Thymus (tissue), 11 donors: ENCODE measurements at regions not wholly inside any gene's neighbourhood (a gene's known extent, or its start where the extent isn't known, plus 50 kb on each side); places are given as distances from the start of the nearest gene placed in this dataset.

Experiments used
- DNase-seq, 9 donors: peaks; one replicate each; pipeline ENCODE4 v3.0.0-alpha.2; 2013; ENCODE audit warnings: low spot score in 9 of 9, low read depth in 6 of 9, missing footprints in 1 of 9
- H3K27ac ChIP-seq, 2 donors: one replicate each; pipeline ENCODE4 v1.5.1; 2013; ENCODE audit warnings: control low read depth in 1 of 2, low read depth in 1 of 2, low read length in 1 of 2, mild to moderate bottlenecking in 1 of 2, moderate library complexity in 1 of 2
- H3K27me3 ChIP-seq, 2 donors: one replicate each; pipeline ENCODE4 v1.5.1; 2013; ENCODE audit warnings: low read length in 1 of 2; ENCODE audit not compliant: control insufficient read depth in 2 of 2, insufficient read depth in 1 of 2
- H3K36me3 ChIP-seq, 2 donors: one replicate each; pipeline ENCODE4 v1.5.1; 2013; ENCODE audit warnings: low read length in 1 of 2, mild to moderate bottlenecking in 1 of 2, moderate library complexity in 1 of 2; ENCODE audit not compliant: control insufficient read depth in 2 of 2, insufficient read depth in 2 of 2
- H3K4me1 ChIP-seq, 2 donors: one replicate each; pipeline ENCODE4 v1.5.1; 2013; ENCODE audit warnings: low read length in 2 of 2; ENCODE audit not compliant: control insufficient read depth in 2 of 2, insufficient read depth in 2 of 2
- H3K4me3 ChIP-seq, 2 donors: one replicate each; pipeline ENCODE4 v1.5.1; 2013; ENCODE audit warnings: low read length in 2 of 2, control low read depth in 1 of 2, mild to moderate bottlenecking in 1 of 2
- H3K9me3 ChIP-seq, 2 donors: one replicate each; pipeline ENCODE4 v1.5.1; 2013; ENCODE audit warnings: low read length in 1 of 2, mild to moderate bottlenecking in 1 of 2; ENCODE audit not compliant: control insufficient read depth in 2 of 2, insufficient read depth in 1 of 2
- WGBS: extraction: QIAGEN DNeasy Blood & Tissue Kit; methylation state at CpG from one replicate; pipeline ENCODE4 v1.1.7; 2013; 5-methylcytosine and 5-hydroxymethylcytosine counted together
- donor health status: healthy.

DNA sequence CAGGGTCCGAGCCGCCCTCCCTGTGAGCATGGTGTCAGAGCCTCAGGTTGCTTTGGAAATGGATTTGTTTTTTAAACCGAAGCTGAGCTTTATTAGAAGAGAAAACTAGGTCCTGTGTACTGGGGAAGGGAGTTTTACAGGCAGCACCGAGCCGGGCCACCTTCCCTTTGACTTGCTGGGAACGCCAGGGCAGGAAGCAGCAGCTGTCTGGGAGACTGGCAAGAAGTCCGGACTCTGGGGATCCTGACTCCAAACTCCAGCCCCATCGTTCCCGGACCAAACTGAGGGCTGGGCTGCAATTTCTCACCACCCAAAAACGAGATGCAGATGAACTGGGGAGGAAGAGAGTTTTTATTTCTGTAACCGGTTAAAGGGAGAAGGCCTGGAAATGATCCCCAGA is 214.9 kb upstream of the KCNG1 start:
- WGBS = 93% methylated on average over 11 of the region's 11 CpGs
- H3K9me3 ChIP-seq = peaks cover 0 to 3% of the 10 kb centered on the region in 2 donors
- H3K4me1 ChIP-seq = no peaks in the 10 kb centered on the region
- no peak for DNase-seq
- no peaks in the 10 kb centered on the region for H3K27me3 ChIP-seq
- no peak overlapping the region for H3K4me3 ChIP-seq
- H3K27ac ChIP-seq = no peak overlapping the region
- no peaks in the 10 kb centered on the region for H3K36me3 ChIP-seq

DNA sequence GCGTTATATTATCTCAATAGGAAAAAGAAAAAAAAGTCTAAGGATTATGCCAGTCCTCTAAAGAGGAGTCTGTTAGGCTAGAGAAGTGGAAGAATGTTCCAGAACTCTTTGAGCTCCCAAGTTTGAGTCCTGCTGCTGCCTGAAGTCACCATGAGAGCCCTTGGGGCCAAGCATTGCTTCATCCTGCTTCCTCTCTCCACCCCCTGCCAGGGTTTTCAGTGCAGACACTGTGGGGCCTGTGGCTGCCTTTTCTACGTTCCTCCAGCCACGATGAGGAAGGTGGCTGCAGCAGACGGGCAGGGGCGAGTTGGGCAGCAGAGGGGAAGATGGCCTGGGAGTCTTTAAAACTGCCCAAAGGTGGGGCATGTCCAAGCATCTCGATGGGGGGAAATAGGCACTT is 214.4 kb upstream of the KCNG1 start:
- WGBS = 57% methylated on average over 6 of the region's 6 CpGs
- no peak for DNase-seq

DNA sequence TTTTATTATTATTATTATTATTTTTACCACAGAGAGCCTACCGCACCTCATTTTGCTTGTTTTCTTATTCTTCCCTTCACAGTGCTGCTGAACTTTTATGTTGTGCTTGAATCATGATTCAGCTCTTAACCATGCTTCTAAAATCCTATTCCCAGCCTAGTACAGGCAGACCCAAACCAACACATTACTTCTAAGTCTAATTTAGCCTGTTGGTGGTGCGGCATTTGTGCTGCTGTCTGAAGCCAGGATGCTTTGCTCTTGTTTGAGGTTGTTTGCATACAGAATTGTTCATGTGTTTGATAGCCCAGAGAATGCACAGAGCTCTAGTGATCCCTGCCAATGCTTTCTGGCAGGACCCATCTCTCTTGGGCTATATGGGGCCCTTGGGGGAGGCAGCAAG is 213.5 kb upstream of the KCNG1 start:
- no peak overlapping the region for H3K27ac ChIP-seq
- no peaks in the 10 kb centered on the region for H3K9me3 ChIP-seq
- H3K4me3 ChIP-seq = no peak overlapping the region
- 96% methylated on average over 2 of the region's 2 CpGs for WGBS
- DNase-seq = no peak
- no peaks in the 10 kb centered on the region for H3K36me3 ChIP-seq
- no peaks in the 10 kb centered on the region for H3K4me1 ChIP-seq
- H3K27me3 ChIP-seq = no peaks in the 10 kb centered on the region

More for the DNA sequence above, 214.4 kb upstream of the KCNG1 start:
- Histone ChIP-seq H3K27ac (no peak overlapping the region), H3K9me3 (no peaks in the 10 kb centered on the region), H3K4me3 (no peak overlapping the region), H3K27me3 (no peaks in the 10 kb centered on the region), H3K4me1 (no peaks in the 10 kb centered on the region), H3K36me3 (no peaks in the 10 kb centered on the region)

DNA sequence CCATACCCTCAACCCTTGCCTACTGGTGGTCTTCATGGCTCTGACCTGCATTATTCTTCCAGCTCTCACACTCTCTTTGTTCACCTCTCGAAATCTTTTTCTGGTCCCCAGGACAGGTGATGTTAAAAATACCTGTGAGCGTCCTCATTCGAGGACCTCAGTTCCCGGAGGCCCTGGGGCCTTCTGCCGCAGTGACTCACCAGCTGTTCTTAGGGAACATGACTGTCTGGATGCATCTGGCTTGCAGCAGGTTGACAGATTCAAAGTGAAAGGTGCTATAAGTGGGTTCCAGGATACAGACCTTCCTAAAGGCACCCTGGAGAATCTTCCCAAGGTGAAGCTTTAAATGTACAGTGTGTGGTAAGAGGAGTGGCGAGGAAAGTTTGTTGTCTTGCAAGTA is 210.4 kb upstream of the KCNG1 start:
- Histone ChIP-seq H3K4me3 (no peak overlapping the region), H3K4me1 (no peaks in the 10 kb centered on the region), H3K9me3 (no peaks in the 10 kb centered on the region), H3K36me3 (no peaks in the 10 kb centered on the region), H3K27me3 (no peaks in the 10 kb centered on the region), H3K27ac (no peak overlapping the region)
- no peak for DNase-seq
- 93% methylated on average over 6 of the region's 6 CpGs for WGBS

DNA sequence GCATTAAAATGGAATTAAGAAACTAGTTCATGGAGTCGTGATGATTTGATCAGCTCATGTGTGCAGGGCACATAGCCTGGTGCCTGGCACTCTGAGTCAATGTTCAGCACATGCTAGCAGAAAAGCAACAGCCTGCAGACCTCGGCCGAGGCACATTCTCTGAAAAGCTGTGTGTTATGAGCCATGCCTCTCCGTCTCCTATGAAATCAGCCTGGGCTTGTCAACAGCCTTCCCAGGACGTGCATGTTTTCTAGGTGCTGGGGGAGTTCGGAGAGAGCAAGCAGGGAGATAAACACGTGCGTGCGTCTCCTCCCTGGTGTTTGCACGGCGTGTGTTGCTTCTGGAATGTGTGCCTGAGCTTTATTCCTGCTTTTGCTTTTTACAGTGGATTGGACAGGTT is 207.8 kb upstream of the KCNG1 start:
- H3K27me3 ChIP-seq = no peaks in the 10 kb centered on the region
- H3K9me3 ChIP-seq = no peaks in the 10 kb centered on the region
- H3K4me1 ChIP-seq = no peaks in the 10 kb centered on the region
- 85% methylated on average over 11 of the region's 11 CpGs for WGBS
- no peak overlapping the region for H3K4me3 ChIP-seq
- H3K27ac ChIP-seq = no peak overlapping the region
- no peaks in the 10 kb centered on the region for H3K36me3 ChIP-seq
- DNase-seq = no peak

DNA sequence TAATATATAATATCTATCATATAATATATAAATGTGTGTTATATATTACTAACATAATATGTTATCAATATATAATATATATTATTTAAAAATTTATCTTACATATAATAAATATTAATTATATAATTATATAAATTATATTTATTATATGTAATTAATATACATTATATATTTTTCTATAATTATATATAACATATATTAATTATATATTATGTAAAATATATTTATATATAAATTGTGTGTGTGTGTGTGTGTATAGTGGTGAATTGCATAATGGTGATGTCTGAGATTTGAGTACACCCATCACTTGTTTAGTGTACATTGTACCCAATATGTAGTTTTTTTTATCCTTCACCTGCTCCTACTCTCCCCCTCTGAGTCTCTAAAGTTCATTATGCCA is 205.9 kb upstream of the KCNG1 start:
- no peaks in the 10 kb centered on the region for H3K36me3 ChIP-seq
- no peaks in the 10 kb centered on the region for H3K9me3 ChIP-seq
- H3K4me3 ChIP-seq = no peak overlapping the region
- no peak overlapping the region for H3K27ac ChIP-seq
- no peaks in the 10 kb centered on the region for H3K4me1 ChIP-seq
- no peaks in the 10 kb centered on the region for H3K27me3 ChIP-seq
- DNase-seq = no peak

DNA sequence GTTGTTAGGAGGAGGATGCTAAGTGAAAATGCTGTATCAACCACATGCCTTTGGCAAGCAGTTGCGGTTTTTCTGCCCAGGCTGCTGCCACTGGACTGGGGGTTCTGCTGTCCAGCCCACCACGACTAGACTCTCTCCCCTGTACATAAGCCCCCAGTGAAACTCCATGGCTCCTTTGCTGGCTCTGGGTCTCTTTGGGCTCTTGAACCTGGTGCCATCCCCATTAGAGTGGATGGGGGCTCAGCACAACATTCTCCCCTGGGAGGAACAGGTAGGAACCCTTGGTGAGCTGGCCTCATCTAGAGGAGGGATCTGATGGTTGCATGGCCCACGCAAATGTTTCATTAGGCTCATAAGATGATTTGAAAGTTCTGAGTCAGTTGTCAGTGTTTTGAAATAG is 204.8 kb upstream of the KCNG1 start:
- H3K9me3 ChIP-seq = no peaks in the 10 kb centered on the region
- no peak overlapping the region for H3K27ac ChIP-seq
- no peak for DNase-seq
- H3K27me3 ChIP-seq = no peaks in the 10 kb centered on the region
- no peak overlapping the region for H3K4me3 ChIP-seq
- 89% methylated on average over 3 of the region's 3 CpGs for WGBS
- H3K36me3 ChIP-seq = no peaks in the 10 kb centered on the region
- H3K4me1 ChIP-seq = no peaks in the 10 kb centered on the region

DNA sequence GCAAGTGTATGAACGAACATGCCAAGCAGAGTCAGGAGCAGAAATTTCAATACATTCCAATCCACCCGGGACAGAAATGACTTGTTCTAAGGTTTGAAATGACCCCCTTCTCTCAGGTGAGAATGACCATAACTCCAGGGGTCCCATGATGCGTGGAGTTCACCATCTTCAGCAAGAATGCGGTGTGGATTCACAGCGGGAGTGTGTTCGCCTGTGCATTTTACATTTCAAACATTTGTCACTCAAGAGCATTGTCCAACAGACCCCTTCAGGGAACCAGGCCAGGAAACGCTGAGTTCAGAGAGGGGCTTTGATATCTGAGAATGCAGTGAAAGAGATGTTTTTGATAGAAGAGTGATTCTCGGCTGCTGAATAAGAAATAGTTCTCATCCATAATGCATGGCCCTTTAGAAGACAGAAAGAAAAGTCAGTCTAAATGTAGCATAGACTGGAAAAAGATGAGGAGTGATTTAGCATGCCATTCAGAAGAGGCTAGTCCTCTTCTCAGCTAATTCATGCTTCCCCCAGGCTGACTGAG is 200.3 kb upstream of the KCNG1 start:
- Histone ChIP-seq H3K4me1 (no peaks in the 10 kb centered on the region), H3K4me3 (no peak overlapping the region), H3K27ac (no peak overlapping the region), H3K9me3 (no peaks in the 10 kb centered on the region), H3K27me3 (peaks cover 6 to 23% of the 10 kb centered on the region in 2 donors), H3K36me3 (no peaks in the 10 kb centered on the region)
- WGBS = 44% methylated on average over 8 of the region's 8 CpGs
- no peak for DNase-seq

DNA sequence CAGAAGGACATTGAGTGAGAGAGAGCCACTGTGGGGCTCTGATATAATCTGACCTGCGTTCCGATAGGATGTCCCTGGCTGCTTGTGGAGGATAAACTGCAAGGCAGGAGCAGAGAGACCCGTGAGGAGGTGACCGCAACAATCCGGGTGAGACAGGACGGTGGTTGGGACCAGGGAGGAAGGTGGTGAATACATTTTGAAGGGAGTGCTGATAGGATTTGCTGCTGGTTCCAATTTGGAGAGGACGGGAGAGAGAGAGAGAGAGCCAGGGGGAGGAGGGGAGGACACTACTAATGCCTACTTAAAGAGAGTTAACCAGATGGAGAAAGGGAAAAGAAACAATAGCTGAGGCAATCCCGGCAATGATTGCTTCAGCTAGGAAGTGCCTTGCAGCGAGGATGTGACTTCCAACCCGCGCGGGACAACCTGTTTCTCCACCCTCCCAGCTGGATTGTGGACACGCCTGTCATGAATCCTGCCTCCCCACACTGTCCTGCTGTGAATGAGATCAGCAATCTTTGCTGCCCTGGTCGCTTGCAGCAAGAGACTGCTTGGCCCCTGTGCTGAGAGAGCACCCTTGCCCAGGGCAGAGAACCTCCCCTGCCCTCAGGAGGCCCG is 199.0 kb upstream of the KCNG1 start:
- whole genome bisulfite sequencing = 29% methylated on average over 15 of the region's 15 CpGs
- H3K27me3 ChIP-seq = peaks cover 6 to 23% of the 10 kb centered on the region in 2 donors

More for the DNA sequence above, 199.0 kb upstream of the KCNG1 start:
- H3K4me3 ChIP-seq = no peak overlapping the region
- H3K9me3 ChIP-seq = peaks cover 0 to 5% of the 10 kb centered on the region in 2 donors
- no peak overlapping the region for H3K27ac ChIP-seq
- H3K36me3 ChIP-seq = no peaks in the 10 kb centered on the region
- DNase-seq = no peak
- no peaks in the 10 kb centered on the region for H3K4me1 ChIP-seq
